Left renal cortex interstitium (tissue), 4 donors: ENCODE measurements at regions not wholly inside any gene's neighbourhood (a gene's known extent, or its start where the extent isn't known, plus 50 kb on each side); places are given as distances from the start of the nearest gene placed in this dataset.
"Not testable (repeated sequence)": the region's sequence is repeated elsewhere in the genome, so short reads cannot be mapped to it uniquely, and the experiment has no call there.

Experiments
- DNase-seq, 4 donors: peaks; one replicate each; pipeline ENCODE4 v3.0.0-alpha.2; 2013; ENCODE audit warnings: low read depth in 4 of 4, low spot score in 2 of 4, missing footprints in 1 of 4

DNA sequence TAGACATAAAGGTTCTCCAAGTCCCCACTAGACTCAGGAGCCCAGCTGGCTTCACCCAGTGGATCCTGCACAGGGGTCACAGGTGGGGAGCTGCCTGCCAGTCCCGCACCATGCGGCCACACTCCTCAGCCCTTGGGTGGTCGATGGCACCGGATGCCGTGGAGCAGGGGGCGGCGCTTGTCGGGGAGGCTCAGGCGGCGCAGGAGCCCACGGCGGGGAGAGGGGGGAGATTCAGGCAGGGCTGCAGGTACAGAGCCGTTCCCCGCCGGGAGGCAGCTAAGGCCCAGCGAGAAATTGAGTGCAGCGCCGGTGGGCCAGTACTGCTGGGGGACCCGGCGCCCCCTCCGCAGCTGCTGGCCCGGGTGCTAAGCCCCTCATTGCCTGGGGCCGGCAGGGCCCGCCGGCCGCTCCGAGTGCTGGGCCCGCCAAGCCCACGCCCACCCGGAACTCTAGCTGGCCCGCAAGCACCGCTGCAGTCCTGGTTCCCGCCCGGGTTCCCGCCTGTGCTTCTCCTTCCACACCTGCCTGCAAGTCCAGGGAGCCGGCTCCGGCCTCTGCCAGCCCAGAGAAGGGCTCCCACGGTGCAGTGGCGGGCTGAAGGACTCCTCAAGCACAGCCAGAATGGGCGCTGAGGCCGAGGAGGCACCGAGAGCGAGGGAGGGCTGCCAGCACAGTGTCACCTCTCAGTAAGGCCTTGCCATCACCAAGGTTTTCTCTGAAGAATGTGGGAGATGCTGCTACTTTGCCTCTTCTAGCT is 58.4 kb upstream of the PPP1R12A start:
- DNase-seq, result no peak

DNA sequence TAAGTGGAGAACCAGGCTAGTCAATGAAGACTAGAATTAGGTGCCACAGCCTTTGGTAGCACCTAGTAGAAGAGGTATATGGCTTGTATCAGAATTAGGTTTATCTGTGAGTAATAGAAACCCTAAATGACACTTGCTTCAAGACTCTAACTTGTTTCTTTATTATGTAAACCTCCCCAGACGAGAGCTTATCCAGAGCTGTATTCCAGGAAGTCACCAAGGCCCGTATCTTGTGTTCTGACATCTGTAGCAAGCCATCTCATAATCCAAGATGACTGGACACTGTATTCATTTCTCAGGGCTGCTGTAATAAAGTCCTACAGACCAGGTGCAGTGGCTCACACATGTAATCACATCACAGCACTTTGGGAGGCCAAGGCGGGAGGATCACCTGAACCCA is 56.7 kb upstream of the PPP1R12A start:
- DNase-seq, result no peak

DNA sequence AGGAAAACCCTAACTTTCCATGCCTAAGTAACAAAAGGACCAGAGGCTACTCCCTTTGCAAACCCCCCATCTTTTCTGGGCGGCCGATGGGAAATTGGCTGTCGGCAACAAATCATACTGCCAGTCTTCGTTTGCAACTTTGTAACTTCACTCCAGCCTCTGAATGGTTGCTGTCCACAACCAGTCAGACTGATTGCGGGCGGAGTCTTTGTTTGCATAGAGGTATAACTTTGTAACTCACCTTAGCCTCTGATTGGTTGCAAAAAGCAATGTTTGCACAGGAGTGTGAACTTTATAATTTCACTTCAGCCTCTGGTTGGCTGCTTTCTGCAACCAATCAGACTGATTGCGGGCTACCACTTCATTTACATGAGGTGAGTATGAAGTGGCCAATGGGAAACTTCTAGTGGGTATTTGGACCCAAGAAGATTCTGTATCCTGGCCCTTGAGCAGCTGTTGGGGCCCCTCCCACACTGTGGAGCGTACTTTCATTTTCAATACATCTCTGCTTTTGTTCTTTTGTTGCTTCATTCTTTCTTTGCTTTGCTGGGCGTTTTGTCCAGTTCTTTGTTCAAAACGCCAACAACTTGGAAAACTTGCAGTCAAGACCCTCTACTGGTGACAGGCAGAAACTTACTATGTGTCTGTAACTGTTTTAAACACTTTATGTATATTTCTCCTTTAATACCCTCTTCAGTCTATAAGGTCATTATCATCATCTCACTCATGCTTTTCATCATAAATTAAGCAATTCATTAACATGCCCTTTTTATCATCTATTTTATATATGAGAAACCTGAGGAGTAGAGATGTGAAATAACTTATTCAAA is 55.8 kb upstream of the PPP1R12A start:
- not testable (repeated sequence) for DNase-seq

DNA sequence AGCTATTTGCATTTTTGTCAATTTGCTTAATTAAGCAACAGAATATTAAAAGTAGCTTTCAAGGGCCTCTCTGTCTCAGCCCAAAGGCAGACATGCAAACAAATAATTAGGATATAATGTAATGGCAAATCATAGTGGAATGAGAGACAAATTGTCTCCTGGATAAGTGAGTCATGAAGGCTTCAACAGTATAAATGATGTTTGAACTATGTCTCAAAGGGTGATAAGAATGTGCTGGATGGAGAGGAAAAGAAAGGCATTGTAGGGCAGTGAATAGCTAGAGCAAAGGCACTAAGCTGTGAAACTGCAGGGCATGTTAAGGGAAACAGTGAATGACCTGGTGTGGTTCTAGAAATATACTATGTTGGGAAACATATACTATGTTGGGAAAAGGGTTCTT is 53.5 kb upstream of the PPP1R12A start:
- DNase-seq, result no peak

GRCh38 chr12:79987731-79988130 is 52.8 kb upstream of the PPP1R12A start:
- no peak for DNase-seq
